ENCODE measurements at regions not wholly inside any gene's neighbourhood (a gene's known extent, or its start where the extent isn't known, plus 50 kb on each side); places are given as distances from the start of the nearest gene placed in this dataset.

- no peaks in the 10 kb centered on the region for H3K9me3 ChIP-seq (replicated peaks; ENCODE audit: insufficient read depth, low read length)
- H3K79me2 ChIP-seq (ENCODE audit: low read length) = no peaks in the 10 kb centered on the region
- no peak overlapping the region for H3K9ac ChIP-seq (ENCODE audit: low read length)
- no peaks in the 10 kb centered on the region for H3K9me2 ChIP-seq (replicated peaks; ENCODE audit: insufficient read depth, low read length)
- no peak overlapping the region for H3K27ac ChIP-seq (ENCODE audit: low read length)
- H3K4me3 ChIP-seq (ENCODE audit: low read length) = no peak overlapping the region
- H3K27me3 ChIP-seq (replicated peaks; ENCODE audit: insufficient read depth, low read length) = no peaks in the 10 kb centered on the region
- H3K4me2 ChIP-seq (ENCODE audit: low read depth, low read length) = no peak overlapping the region
- TF ChIP-seq EZH2 (optimal IDR thresholded peaks at IDR 0.05; ENCODE audit: low read depth, low read length) (no peak), EZH2phosphoT487 (IDR thresholded peaks at IDR 0.05; ENCODE audit: low read length) (no peak), CTCF (IDR thresholded peaks at IDR 0.05; ENCODE audit: low read length) (no peak)
- DNase-seq = no peak
- H4K20me1 ChIP-seq (ENCODE audit: insufficient read depth, low read length) = no peaks in the 10 kb centered on the region
- no peak overlapping the region for H2AFZ ChIP-seq (ENCODE audit: low read length)
- H3K36me3 ChIP-seq (replicated peaks; ENCODE audit: insufficient read depth, low read length) = no peaks in the 10 kb centered on the region
- no peaks in the 10 kb centered on the region for H3K4me1 ChIP-seq (ENCODE audit: low read length)
- H3F3A ChIP-seq (ENCODE audit: insufficient read depth, low read length) = no peaks in the 10 kb centered on the region
Measured at GRCh38 chr7:84675633-84676034, 481.0 kb upstream of the SEMA3A start.

GRCh38 chr7:84674236-84674913 is 479.8 kb upstream of the SEMA3A start:
- H2AFZ ChIP-seq (ENCODE audit: low read length) = no peak overlapping the region

GRCh38 chr7:84669177-84669732 is 474.7 kb upstream of the SEMA3A start:
- DNase-seq = no peak
- no peaks in the 10 kb centered on the region for H3F3A ChIP-seq (ENCODE audit: insufficient read depth, low read length)
- H3K9me3 ChIP-seq (replicated peaks; ENCODE audit: insufficient read depth, low read length) = no peaks in the 10 kb centered on the region
- H3K27ac ChIP-seq (ENCODE audit: low read length) = no peak overlapping the region
- H3K4me1 ChIP-seq (ENCODE audit: low read length) = no peaks in the 10 kb centered on the region
- no peaks in the 10 kb centered on the region for H3K27me3 ChIP-seq (replicated peaks; ENCODE audit: insufficient read depth, low read length)
- H3K9ac ChIP-seq (ENCODE audit: low read length) = no peak overlapping the region
- H2AFZ ChIP-seq (ENCODE audit: low read length) = no peak overlapping the region
- no peaks in the 10 kb centered on the region for H3K36me3 ChIP-seq (replicated peaks; ENCODE audit: insufficient read depth, low read length)
- TF ChIP-seq EZH2phosphoT487 (IDR thresholded peaks at IDR 0.05; ENCODE audit: low read length) (no peak), EZH2 (optimal IDR thresholded peaks at IDR 0.05; ENCODE audit: low read depth, low read length) (no peak), CTCF (IDR thresholded peaks at IDR 0.05; ENCODE audit: low read length) (no peak)
- H3K9me2 ChIP-seq (replicated peaks; ENCODE audit: insufficient read depth, low read length) = no peaks in the 10 kb centered on the region; the same call in 1 of the 2 replicates
- no peaks in the 10 kb centered on the region for H3K79me2 ChIP-seq (ENCODE audit: low read length)
- no peaks in the 10 kb centered on the region for H4K20me1 ChIP-seq (ENCODE audit: insufficient read depth, low read length)
- no peak overlapping the region for H3K4me2 ChIP-seq (ENCODE audit: low read depth, low read length)
- H3K4me3 ChIP-seq (ENCODE audit: low read length) = no peak overlapping the region

More at GRCh38 chr7:84674236-84674913, 479.8 kb upstream of the SEMA3A start:
- H3K27ac ChIP-seq (ENCODE audit: low read length) = no peak overlapping the region
- TF ChIP-seq CTCF (IDR thresholded peaks at IDR 0.05; ENCODE audit: low read length) = no peak
- no peak for TF ChIP-seq EZH2 (optimal IDR thresholded peaks at IDR 0.05; ENCODE audit: low read depth, low read length)
- no peak for TF ChIP-seq EZH2phosphoT487 (IDR thresholded peaks at IDR 0.05; ENCODE audit: low read length)
- DNase-seq = no peak
- no peaks in the 10 kb centered on the region for H3K79me2 ChIP-seq (ENCODE audit: low read length)
- H3K9me3 ChIP-seq (replicated peaks; ENCODE audit: insufficient read depth, low read length) = no peaks in the 10 kb centered on the region
- no peak overlapping the region for H3K4me2 ChIP-seq (ENCODE audit: low read depth, low read length)
- no peaks in the 10 kb centered on the region for H4K20me1 ChIP-seq (ENCODE audit: insufficient read depth, low read length)
- no peak overlapping the region for H3K4me3 ChIP-seq (ENCODE audit: low read length)
- H3K9ac ChIP-seq (ENCODE audit: low read length) = no peak overlapping the region
- no peaks in the 10 kb centered on the region for H3K9me2 ChIP-seq (replicated peaks; ENCODE audit: insufficient read depth, low read length)
- no peaks in the 10 kb centered on the region for H3K36me3 ChIP-seq (replicated peaks; ENCODE audit: insufficient read depth, low read length)
- no peaks in the 10 kb centered on the region for H3K4me1 ChIP-seq (ENCODE audit: low read length)
- H3K27me3 ChIP-seq (replicated peaks; ENCODE audit: insufficient read depth, low read length) = no peaks in the 10 kb centered on the region
- no peaks in the 10 kb centered on the region for H3F3A ChIP-seq (ENCODE audit: insufficient read depth, low read length)

Measured in MM.1S (cell line).